GM23338 (cell line): ENCODE measurements at regions not wholly inside any gene's neighbourhood (a gene's known extent, or its start where the extent isn't known, plus 50 kb on each side); places are given as distances from the start of the nearest gene placed in this dataset.

ENCODE experiments used
- ATAC-seq: fragments of 200-7000 bp; cut with Tn5 transposase; 3 replicates; pipeline ENCODE4 v1.9.1; 2020
- DNase-seq: peaks from one replicate; pipeline ENCODE4 v3.0.0-alpha.2; 2015; ENCODE audit warnings: low spot score
- H2AFZ ChIP-seq: fragments of 200-600 bp; sonication (generic); 2 replicates; pipeline ENCODE4 v1.8.0; 2016; ENCODE audit warnings: antibody characterized with exemption, mild to moderate bottlenecking, moderate library complexity
- H3F3A ChIP-seq: fragments of 200-600 bp; sonication (generic); replicated peaks from 2 replicates; pipeline ENCODE4 v1.8.0; 2017; ENCODE audit warnings: antibody characterized with exemption, mixed run types, low read depth
- H3K27ac ChIP-seq: fragments of 200-600 bp; sonication (generic); 2 replicates; pipeline ENCODE4 v1.6.1; 2016; ENCODE audit warnings: low read depth
- H3K27me3 ChIP-seq: fragments of 200-600 bp; sonication (generic); 2 replicates; pipeline ENCODE4 v1.8.0; 2016; ENCODE audit warnings: mild to moderate bottlenecking, mixed run types, moderate library complexity; ENCODE audit not compliant: insufficient read depth
- H3K36me3 ChIP-seq: fragments of 200-600 bp; sonication (generic); 2 replicates; pipeline ENCODE4 v1.8.0; 2016; ENCODE audit warnings: mild to moderate bottlenecking; ENCODE audit not compliant: insufficient read depth
- H3K4me1 ChIP-seq: fragments of 200-600 bp; sonication (generic); 2 replicates; pipeline ENCODE4 v1.8.0; 2016; ENCODE audit warnings: mild to moderate bottlenecking, moderate library complexity; ENCODE audit not compliant: insufficient read depth
- H3K4me2 ChIP-seq: fragments of 200-600 bp; sonication (generic); 2 replicates; pipeline ENCODE4 v1.7.1; 2017; ENCODE audit warnings: mixed run types
- H3K4me3 ChIP-seq: fragments of 200-600 bp; sonication (generic); 2 replicates; pipeline ENCODE4 v1.6.1; 2016; ENCODE audit warnings: mixed run types
- H3K79me2 ChIP-seq: fragments of 200-600 bp; sonication (generic); replicated peaks from 2 replicates; pipeline ENCODE4 v1.8.0; 2017; ENCODE audit warnings: mild to moderate bottlenecking; ENCODE audit not compliant: insufficient read depth
- H3K9me2 ChIP-seq: fragments of 200-600 bp; sonication (generic); 2 replicates; pipeline ENCODE4 v1.8.0; 2017; ENCODE audit not compliant: insufficient read depth
- H4K20me1 ChIP-seq: fragments of 200-600 bp; sonication (generic); replicated peaks from 2 replicates; pipeline ENCODE4 v1.8.0; 2017; ENCODE audit warnings: mild to moderate bottlenecking; ENCODE audit not compliant: insufficient read depth
- H3K27ac Mint-ChIP-seq: 2 replicates; pipeline ENCODE4 v1.8.0; 2020; ENCODE audit warnings: inconsistent platforms, mild to moderate bottlenecking, moderate library complexity, mixed read lengths
- H3K27me3 Mint-ChIP-seq: 3 replicates; pipeline ENCODE4 v1.8.0; 2022; ENCODE audit warnings: low read depth, mild to moderate bottlenecking, moderate library complexity, mixed read lengths, inconsistent platforms; ENCODE audit not compliant: insufficient read depth, poor library complexity
- H3K36me3 Mint-ChIP-seq: 3 replicates; pipeline ENCODE4 v1.8.0; 2021; ENCODE audit warnings: low read depth, mild to moderate bottlenecking, inconsistent platforms, moderate library complexity, mixed read lengths
- H3K4me1 Mint-ChIP-seq: 3 replicates; pipeline ENCODE4 v1.8.0; 2020; ENCODE audit warnings: mild to moderate bottlenecking, inconsistent platforms, mixed read lengths
- H3K4me3 Mint-ChIP-seq: 3 replicates; pipeline ENCODE4 v1.8.0; 2021; ENCODE audit warnings: moderate library complexity, mild to moderate bottlenecking, inconsistent platforms, mixed read lengths
- H3K9me3 Mint-ChIP-seq: 3 replicates; pipeline ENCODE4 v1.8.0; 2020; ENCODE audit warnings: moderate library complexity, mild to moderate bottlenecking, inconsistent platforms, mixed read lengths
- CREB1 ChIP-seq: fragments of 250-450 bp; sonication (Bioruptor Pico); IDR thresholded peaks from 2 replicates; pipeline ENCODE4 v1.5.0; 2020; ENCODE audit warnings: low read depth, mild to moderate bottlenecking, moderate library complexity
- CTCF ChIP-seq, 2 experiments: fragments of 200-600 bp in 1 of 2; sonication (generic) in 1 of 2; conservative IDR thresholded peaks; 2 replicates each; pipeline versions ENCODE4 v1.5.1 to v1.6.1; 2016 to 2017; ENCODE audit warnings: antibody characterized with exemption in 2 of 2, low read depth in 2 of 2, mild to moderate bottlenecking in 2 of 2, moderate library complexity in 1 of 2
- ETS1 ChIP-seq: IDR thresholded peaks from 2 replicates; pipeline ENCODE4 v1.6.1; 2016; ENCODE audit warnings: antibody characterized with exemption
- EZH2 ChIP-seq: fragments of 200-600 bp; sonication (generic); IDR thresholded peaks from one replicate; pipeline ENCODE4 v1.8.0; 2017; ENCODE audit warnings: antibody characterized with exemption, mild to moderate bottlenecking, low read depth; ENCODE audit not compliant: unreplicated experiment
- EZH2phosphoT487 ChIP-seq: fragments of 200-600 bp; sonication (generic); IDR thresholded peaks from one replicate; pipeline ENCODE4 v1.8.1; 2018; ENCODE audit warnings: antibody characterized with exemption; ENCODE audit not compliant: unreplicated experiment
- JUNB ChIP-seq: IDR thresholded peaks from one replicate; pipeline ENCODE4 v1.6.1; 2016; ENCODE audit warnings: antibody characterized with exemption; ENCODE audit not compliant: unreplicated experiment
- NANOG ChIP-seq: IDR thresholded peaks from 2 replicates; pipeline ENCODE4 v1.6.1; 2016; ENCODE audit warnings: antibody characterized with exemption, borderline replicate concordance
- POLR2AphosphoS5 ChIP-seq: IDR thresholded peaks from 2 replicates; pipeline ENCODE4 v1.6.1; 2016; ENCODE audit warnings: antibody characterized with exemption, low read depth
- STAT1 ChIP-seq: IDR thresholded peaks from one replicate; pipeline ENCODE4 v1.6.1; 2016; ENCODE audit warnings: antibody characterized with exemption; ENCODE audit not compliant: unreplicated experiment
- ZNF114 ChIP-seq: fragments of 250-450 bp; sonication (Bioruptor Pico); IDR thresholded peaks from 2 replicates; pipeline ENCODE4 v1.5.0; 2020; ENCODE audit warnings: mild to moderate bottlenecking, moderate library complexity
- ZNF331 ChIP-seq: fragments of 250-450 bp; sonication (Bioruptor Pico); IDR thresholded peaks from 2 replicates; pipeline ENCODE4 v1.5.0; 2020; ENCODE audit warnings: low read depth, mild to moderate bottlenecking, moderate library complexity
- TF ChIP-seq, protein P1 (sequence below): IDR thresholded peaks from one replicate; pipeline ENCODE4 v1.6.1; 2018; ENCODE audit warnings: antibody characterized with exemption; ENCODE audit not compliant: unreplicated experiment
- TF ChIP-seq, protein P2 (sequence below): fragments of 250-450 bp; sonication (Bioruptor Pico); IDR thresholded peaks from 2 replicates; pipeline ENCODE4 v1.5.0; 2020; ENCODE audit warnings: mild to moderate bottlenecking, moderate library complexity

DNA sequence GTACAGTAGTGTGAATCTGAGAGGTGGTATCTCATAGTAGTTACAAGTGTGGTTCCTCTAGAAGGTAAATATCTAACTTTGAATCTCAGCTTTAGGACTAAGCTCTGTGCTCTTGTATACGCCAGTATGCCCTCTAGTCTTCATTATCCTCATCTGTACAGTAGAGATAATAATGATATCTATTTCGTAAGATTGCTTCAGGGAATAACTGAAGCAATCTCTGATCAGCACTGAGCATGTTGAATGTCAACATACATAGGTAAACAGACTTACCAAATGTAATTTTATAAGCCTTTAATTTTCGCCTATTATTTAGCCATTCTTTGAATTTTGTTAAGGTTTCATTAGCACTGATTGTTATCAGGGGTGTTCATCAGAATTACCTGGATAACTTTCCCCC lies 175.2 kb upstream of the ANKRD50 start:
- Mint-ChIP-seq H3K9me3 (no peaks in the 10 kb centered on the region), H3K36me3 (no peaks in the 10 kb centered on the region), H3K27ac (no peak overlapping the region), H3K4me1 (peaks cover 18% of the 10 kb centered on the region), H3K27me3 (no peaks in the 10 kb centered on the region), H3K4me3 (no peak overlapping the region)
- TF ChIP-seq POLR2AphosphoS5 (no peak), ZNF114 (CRISPR knock-in tag) (no peak), EZH2phosphoT487 (no peak), JUNB (no peak), ZNF331 (CRISPR knock-in tag) (no peak), STAT1 (no peak), EZH2 (no peak), CTCF (conservative IDR thresholded peaks at IDR 0.05; ENCODE audit: low read depth in 2 of 2) (no peak), CREB1 (CRISPR knock-in tag) (no peak), ETS1 (no peak), NANOG (no peak)
- TF ChIP-seq, protein P1, sequence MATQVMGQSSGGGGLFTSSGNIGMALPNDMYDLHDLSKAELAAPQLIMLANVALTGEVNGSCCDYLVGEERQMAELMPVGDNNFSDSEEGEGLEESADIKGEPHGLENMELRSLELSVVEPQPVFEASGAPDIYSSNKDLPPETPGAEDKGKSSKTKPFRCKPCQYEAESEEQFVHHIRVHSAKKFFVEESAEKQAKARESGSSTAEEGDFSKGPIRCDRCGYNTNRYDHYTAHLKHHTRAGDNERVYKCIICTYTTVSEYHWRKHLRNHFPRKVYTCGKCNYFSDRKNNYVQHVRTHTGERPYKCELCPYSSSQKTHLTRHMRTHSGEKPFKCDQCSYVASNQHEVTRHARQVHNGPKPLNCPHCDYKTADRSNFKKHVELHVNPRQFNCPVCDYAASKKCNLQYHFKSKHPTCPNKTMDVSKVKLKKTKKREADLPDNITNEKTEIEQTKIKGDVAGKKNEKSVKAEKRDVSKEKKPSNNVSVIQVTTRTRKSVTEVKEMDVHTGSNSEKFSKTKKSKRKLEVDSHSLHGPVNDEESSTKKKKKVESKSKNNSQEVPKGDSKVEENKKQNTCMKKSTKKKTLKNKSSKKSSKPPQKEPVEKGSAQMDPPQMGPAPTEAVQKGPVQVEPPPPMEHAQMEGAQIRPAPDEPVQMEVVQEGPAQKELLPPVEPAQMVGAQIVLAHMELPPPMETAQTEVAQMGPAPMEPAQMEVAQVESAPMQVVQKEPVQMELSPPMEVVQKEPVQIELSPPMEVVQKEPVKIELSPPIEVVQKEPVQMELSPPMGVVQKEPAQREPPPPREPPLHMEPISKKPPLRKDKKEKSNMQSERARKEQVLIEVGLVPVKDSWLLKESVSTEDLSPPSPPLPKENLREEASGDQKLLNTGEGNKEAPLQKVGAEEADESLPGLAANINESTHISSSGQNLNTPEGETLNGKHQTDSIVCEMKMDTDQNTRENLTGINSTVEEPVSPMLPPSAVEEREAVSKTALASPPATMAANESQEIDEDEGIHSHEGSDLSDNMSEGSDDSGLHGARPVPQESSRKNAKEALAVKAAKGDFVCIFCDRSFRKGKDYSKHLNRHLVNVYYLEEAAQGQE: no peak
- TF ChIP-seq, protein P2, sequence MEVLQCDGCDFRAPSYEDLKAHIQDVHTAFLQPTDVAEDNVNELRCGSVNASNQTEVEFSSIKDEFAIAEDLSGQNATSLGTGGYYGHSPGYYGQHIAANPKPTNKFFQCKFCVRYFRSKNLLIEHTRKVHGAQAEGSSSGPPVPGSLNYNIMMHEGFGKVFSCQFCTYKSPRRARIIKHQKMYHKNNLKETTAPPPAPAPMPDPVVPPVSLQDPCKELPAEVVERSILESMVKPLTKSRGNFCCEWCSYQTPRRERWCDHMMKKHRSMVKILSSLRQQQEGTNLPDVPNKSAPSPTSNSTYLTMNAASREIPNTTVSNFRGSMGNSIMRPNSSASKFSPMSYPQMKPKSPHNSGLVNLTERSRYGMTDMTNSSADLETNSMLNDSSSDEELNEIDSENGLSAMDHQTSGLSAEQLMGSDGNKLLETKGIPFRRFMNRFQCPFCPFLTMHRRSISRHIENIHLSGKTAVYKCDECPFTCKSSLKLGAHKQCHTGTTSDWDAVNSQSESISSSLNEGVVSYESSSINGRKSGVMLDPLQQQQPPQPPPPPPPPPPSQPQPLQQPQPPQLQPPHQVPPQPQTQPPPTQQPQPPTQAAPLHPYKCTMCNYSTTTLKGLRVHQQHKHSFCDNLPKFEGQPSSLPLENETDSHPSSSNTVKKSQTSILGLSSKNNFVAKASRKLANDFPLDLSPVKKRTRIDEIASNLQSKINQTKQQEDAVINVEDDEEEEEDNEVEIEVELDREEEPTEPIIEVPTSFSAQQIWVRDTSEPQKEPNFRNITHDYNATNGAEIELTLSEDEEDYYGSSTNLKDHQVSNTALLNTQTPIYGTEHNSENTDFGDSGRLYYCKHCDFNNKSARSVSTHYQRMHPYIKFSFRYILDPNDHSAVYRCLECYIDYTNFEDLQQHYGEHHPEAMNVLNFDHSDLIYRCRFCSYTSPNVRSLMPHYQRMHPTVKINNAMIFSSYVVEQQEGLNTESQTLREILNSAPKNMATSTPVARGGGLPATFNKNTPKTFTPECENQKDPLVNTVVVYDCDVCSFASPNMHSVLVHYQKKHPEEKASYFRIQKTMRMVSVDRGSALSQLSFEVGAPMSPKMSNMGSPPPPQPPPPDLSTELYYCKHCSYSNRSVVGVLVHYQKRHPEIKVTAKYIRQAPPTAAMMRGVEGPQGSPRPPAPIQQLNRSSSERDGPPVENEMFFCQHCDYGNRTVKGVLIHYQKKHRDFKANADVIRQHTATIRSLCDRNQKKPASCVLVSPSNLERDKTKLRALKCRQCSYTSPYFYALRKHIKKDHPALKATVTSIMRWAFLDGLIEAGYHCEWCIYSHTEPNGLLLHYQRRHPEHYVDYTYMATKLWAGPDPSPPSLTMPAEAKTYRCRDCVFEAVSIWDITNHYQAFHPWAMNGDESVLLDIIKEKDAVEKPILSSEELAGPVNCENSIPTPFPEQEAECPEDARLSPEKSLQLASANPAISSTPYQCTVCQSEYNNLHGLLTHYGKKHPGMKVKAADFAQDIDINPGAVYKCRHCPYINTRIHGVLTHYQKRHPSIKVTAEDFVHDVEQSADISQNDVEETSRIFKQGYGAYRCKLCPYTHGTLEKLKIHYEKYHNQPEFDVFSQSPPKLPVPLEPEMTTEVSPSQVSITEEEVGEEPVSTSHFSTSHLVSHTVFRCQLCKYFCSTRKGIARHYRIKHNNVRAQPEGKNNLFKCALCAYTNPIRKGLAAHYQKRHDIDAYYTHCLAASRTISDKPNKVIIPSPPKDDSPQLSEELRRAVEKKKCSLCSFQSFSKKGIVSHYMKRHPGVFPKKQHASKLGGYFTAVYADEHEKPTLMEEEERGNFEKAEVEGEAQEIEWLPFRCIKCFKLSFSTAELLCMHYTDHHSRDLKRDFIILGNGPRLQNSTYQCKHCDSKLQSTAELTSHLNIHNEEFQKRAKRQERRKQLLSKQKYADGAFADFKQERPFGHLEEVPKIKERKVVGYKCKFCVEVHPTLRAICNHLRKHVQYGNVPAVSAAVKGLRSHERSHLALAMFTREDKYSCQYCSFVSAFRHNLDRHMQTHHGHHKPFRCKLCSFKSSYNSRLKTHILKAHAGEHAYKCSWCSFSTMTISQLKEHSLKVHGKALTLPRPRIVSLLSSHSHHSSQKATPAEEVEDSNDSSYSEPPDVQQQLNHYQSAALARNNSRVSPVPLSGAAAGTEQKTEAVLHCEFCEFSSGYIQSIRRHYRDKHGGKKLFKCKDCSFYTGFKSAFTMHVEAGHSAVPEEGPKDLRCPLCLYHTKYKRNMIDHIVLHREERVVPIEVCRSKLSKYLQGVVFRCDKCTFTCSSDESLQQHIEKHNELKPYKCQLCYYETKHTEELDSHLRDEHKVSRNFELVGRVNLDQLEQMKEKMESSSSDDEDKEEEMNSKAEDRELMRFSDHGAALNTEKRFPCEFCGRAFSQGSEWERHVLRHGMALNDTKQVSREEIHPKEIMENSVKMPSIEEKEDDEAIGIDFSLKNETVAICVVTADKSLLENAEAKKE: no peak
- no peak overlapping the region for H3K27ac ChIP-seq
- no peak for ATAC-seq
- H3F3A ChIP-seq: no peaks in the 10 kb centered on the region
- H3K79me2 ChIP-seq: no peaks in the 10 kb centered on the region
- no peaks in the 10 kb centered on the region for H3K9me2 ChIP-seq
- H3K4me2 ChIP-seq: no peak overlapping the region
- H2AFZ ChIP-seq: no peak overlapping the region
- no peak for DNase-seq
- no peaks in the 10 kb centered on the region for H3K27me3 ChIP-seq
- peaks cover 13% of the 10 kb centered on the region; the same call in 1 of the 2 replicates for H3K4me1 ChIP-seq
- no peaks in the 10 kb centered on the region for H3K36me3 ChIP-seq
- H4K20me1 ChIP-seq: no peaks in the 10 kb centered on the region
- H3K4me3 ChIP-seq: no peak overlapping the region
